Caco-2 (cell line): ENCODE measurements at regions not wholly inside any gene's neighbourhood (a gene's known extent, or its start where the extent isn't known, plus 50 kb on each side); places are given as distances from the start of the nearest gene placed in this dataset.

Source experiments
- BruUV-seq: library from RNA; stranded (reverse); fragments of 400-500 nt; replicated peaks from 2 replicates; lab custom pipeline; 2021; lab: Mats Ljungman, UMichigan
- CTCF ChIA-PET: fragments of 300-600 bp; sonication (Branson Sonifier 250); formaldehyde crosslinking; loops from one replicate; lab custom pipeline; 2022; ENCODE audit warnings: antibody characterized with exemption; lab: Charles Lee
- POLR2A ChIA-PET: fragments of 300-600 bp; sonication (Branson Sonifier 250); formaldehyde crosslinking; loops from one replicate; lab custom pipeline; 2022; ENCODE audit warnings: antibody characterized with exemption; lab: Charles Lee
- DNase-seq, 2 experiments: peaks; one replicate each; pipeline versions ENCODE4 v3.0.0 to v3.0.0-alpha.2; 2020 to 2022
- H3K27me3 ChIP-seq: replicated peaks from 2 replicates; pipeline ENCODE4 v1.6.0; 2011; ENCODE audit warnings: low read length; ENCODE audit not compliant: control insufficient read depth, insufficient read depth
- H3K36me3 ChIP-seq: 2 replicates; pipeline ENCODE4 v1.5.1; 2011; ENCODE audit warnings: low read length; ENCODE audit not compliant: control insufficient read depth, insufficient read depth
- H3K4me1 ChIP-seq: fragments of 250-450 bp; sonication (Bioruptor Pico); 2 replicates; pipeline ENCODE4 v1.5.1; 2020; ENCODE audit warnings: mild to moderate bottlenecking
- H3K4me3 ChIP-seq: 2 replicates; pipeline ENCODE4 v1.5.1; 2011; ENCODE audit warnings: low read depth, mild to moderate bottlenecking, control low read depth, low read length
- H3K9me3 ChIP-seq: fragments of 250-450 bp; sonication (Bioruptor Pico); 2 replicates; pipeline ENCODE4 v1.5.1; 2020; ENCODE audit warnings: mild to moderate bottlenecking, moderate library complexity
- H3K27ac Mint-ChIP-seq: one replicate; pipeline ENCODE4 v1.8.0; 2022; ENCODE audit warnings: mixed read lengths; ENCODE audit not compliant: unreplicated experiment
- H3K27me3 Mint-ChIP-seq: one replicate; pipeline ENCODE4 v1.8.0; 2022; ENCODE audit warnings: mixed read lengths; ENCODE audit not compliant: insufficient read depth, unreplicated experiment
- H3K36me3 Mint-ChIP-seq: one replicate; pipeline ENCODE4 v1.8.0; 2022; ENCODE audit warnings: mild to moderate bottlenecking, mixed read lengths; ENCODE audit not compliant: insufficient read depth, unreplicated experiment
- H3K4me1 Mint-ChIP-seq: one replicate; pipeline ENCODE4 v1.8.0; 2022; ENCODE audit warnings: low read depth, mixed read lengths; ENCODE audit not compliant: unreplicated experiment
- H3K4me3 Mint-ChIP-seq: one replicate; pipeline ENCODE4 v1.8.0; 2022; ENCODE audit warnings: mild to moderate bottlenecking, moderate library complexity, mixed read lengths; ENCODE audit not compliant: unreplicated experiment
- H3K9me3 Mint-ChIP-seq: one replicate; pipeline ENCODE4 v1.8.0; 2022; ENCODE audit warnings: mixed read lengths; ENCODE audit not compliant: unreplicated experiment
- intact Hi-C: fragments of 100-400 bp; cut with micrococcal nuclease; formaldehyde crosslinking; loops from one replicate; pipeline ENCODE4 v1.10.0; 2022; ENCODE audit not compliant: unreplicated experiment
- TF ChIP-seq, protein P1 (sequence below), 2 experiments: fragments of 200-600 bp in 1 of 2; IDR thresholded peaks; 1 replicate in 1 of 2; 2 replicates in 1 of 2; pipeline versions ENCODE4 v1.5.1 to v1.8.0; 2011 to 2022; ENCODE audit warnings: antibody characterized with exemption in 1 of 2, control low read depth in 1 of 2, inconsistent platforms in 1 of 2, low read depth in 1 of 2, low read length in 1 of 2, mild to moderate bottlenecking in 1 of 2, moderate library complexity in 1 of 2; ENCODE audit not compliant: insufficient read depth in 1 of 2, severe bottlenecking in 1 of 2, unreplicated experiment in 1 of 2

GRCh38 chr13:81846771-81847170 is 1505.8 kb upstream of the SPRY2 start:
- intact Hi-C loops = no loop called here
- Mint-ChIP-seq H3K27me3 (no peaks in the 10 kb centered on the region), H3K27ac (no peak overlapping the region), H3K9me3 (no peaks in the 10 kb centered on the region), H3K4me3 (no peak overlapping the region), H3K4me1 (no peaks in the 10 kb centered on the region), H3K36me3 (no peaks in the 10 kb centered on the region)
- POLR2A ChIA-PET = no interaction called here
- CTCF ChIA-PET = no interaction called here
- no peaks in the 10 kb centered on the region for H3K27me3 ChIP-seq
- H3K36me3 ChIP-seq = no peaks in the 10 kb centered on the region
- DNase-seq = no peak
- TF ChIP-seq, protein P1, sequence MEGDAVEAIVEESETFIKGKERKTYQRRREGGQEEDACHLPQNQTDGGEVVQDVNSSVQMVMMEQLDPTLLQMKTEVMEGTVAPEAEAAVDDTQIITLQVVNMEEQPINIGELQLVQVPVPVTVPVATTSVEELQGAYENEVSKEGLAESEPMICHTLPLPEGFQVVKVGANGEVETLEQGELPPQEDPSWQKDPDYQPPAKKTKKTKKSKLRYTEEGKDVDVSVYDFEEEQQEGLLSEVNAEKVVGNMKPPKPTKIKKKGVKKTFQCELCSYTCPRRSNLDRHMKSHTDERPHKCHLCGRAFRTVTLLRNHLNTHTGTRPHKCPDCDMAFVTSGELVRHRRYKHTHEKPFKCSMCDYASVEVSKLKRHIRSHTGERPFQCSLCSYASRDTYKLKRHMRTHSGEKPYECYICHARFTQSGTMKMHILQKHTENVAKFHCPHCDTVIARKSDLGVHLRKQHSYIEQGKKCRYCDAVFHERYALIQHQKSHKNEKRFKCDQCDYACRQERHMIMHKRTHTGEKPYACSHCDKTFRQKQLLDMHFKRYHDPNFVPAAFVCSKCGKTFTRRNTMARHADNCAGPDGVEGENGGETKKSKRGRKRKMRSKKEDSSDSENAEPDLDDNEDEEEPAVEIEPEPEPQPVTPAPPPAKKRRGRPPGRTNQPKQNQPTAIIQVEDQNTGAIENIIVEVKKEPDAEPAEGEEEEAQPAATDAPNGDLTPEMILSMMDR (IDR thresholded peaks at IDR 0.05; ENCODE audit: insufficient read depth in 1 of 2, low read depth in 1 of 2, low read length in 1 of 2, severe bottlenecking in 1 of 2, unreplicated experiment in 1 of 2) = no peak
- H3K4me3 ChIP-seq = no peak overlapping the region
- H3K4me1 ChIP-seq = no peaks in the 10 kb centered on the region
- no peaks in the 10 kb centered on the region for H3K9me3 ChIP-seq
- BruUV-seq = no TSS peak

- DNase-seq = no peak
- ChIA-PET POLR2A (no interaction called here), CTCF (no interaction called here)
- Histone ChIP-seq H3K9me3 (no peaks in the 10 kb centered on the region), H3K27me3 (no peaks in the 10 kb centered on the region), H3K4me1 (no peaks in the 10 kb centered on the region), H3K36me3 (no peaks in the 10 kb centered on the region), H3K4me3 (no peak overlapping the region)
- no peaks in the 10 kb centered on the region for H3K9me3 Mint-ChIP-seq
- H3K36me3 Mint-ChIP-seq = no peaks in the 10 kb centered on the region
- intact Hi-C loops = no loop called here
- no TSS peak for BruUV-seq
- H3K4me3 Mint-ChIP-seq = no peak overlapping the region
- no peaks in the 10 kb centered on the region for H3K27me3 Mint-ChIP-seq
- TF ChIP-seq, protein P1 (IDR thresholded peaks at IDR 0.05; ENCODE audit: insufficient read depth in 1 of 2, low read depth in 1 of 2, low read length in 1 of 2, severe bottlenecking in 1 of 2, unreplicated experiment in 1 of 2) = no peak
- H3K4me1 Mint-ChIP-seq = no peaks in the 10 kb centered on the region
- H3K27ac Mint-ChIP-seq = no peak overlapping the region
Observed at GRCh38 chr13:81821259-81821658, 1480.3 kb upstream of the SPRY2 start.

- H3K36me3 ChIP-seq = no peaks in the 10 kb centered on the region
- intact Hi-C loops = no loop called here
- no peak overlapping the region for H3K4me3 ChIP-seq
- no peaks in the 10 kb centered on the region for H3K9me3 ChIP-seq
- no peaks in the 10 kb centered on the region for H3K9me3 Mint-ChIP-seq
- H3K4me3 Mint-ChIP-seq = no peak overlapping the region
- DNase-seq = no peak
- TF ChIP-seq, protein P1 (IDR thresholded peaks at IDR 0.05; ENCODE audit: insufficient read depth in 1 of 2, low read depth in 1 of 2, low read length in 1 of 2, severe bottlenecking in 1 of 2, unreplicated experiment in 1 of 2) = no peak
- no peaks in the 10 kb centered on the region for H3K4me1 Mint-ChIP-seq
- ChIA-PET POLR2A (no interaction called here), CTCF (no interaction called here)
- BruUV-seq = no TSS peak
- H3K36me3 Mint-ChIP-seq = no peaks in the 10 kb centered on the region
- H3K27me3 Mint-ChIP-seq = peaks cover 4% of the 10 kb centered on the region
- no peaks in the 10 kb centered on the region for H3K4me1 ChIP-seq
- no peaks in the 10 kb centered on the region for H3K27me3 ChIP-seq
- H3K27ac Mint-ChIP-seq = no peak overlapping the region
Observed at GRCh38 chr13:81800433-81800832, 1459.5 kb upstream of the SPRY2 start.
